HEK293 (cell line): ENCODE measurements at regions not wholly inside any gene's neighbourhood (a gene's known extent, or its start where the extent isn't known, plus 50 kb on each side); places are given as distances from the start of the nearest gene placed in this dataset.

Source experiments
- CTCF ChIA-PET: fragments of 350-600 bp; formaldehyde crosslinking; extraction: SDS; loops from one replicate; lab custom pipeline; 2021; ENCODE audit warnings: antibody characterized with exemption; lab: Yijun Ruan, JAX
- POLR2A ChIA-PET: fragments of 300-600 bp; formaldehyde crosslinking; extraction: SDS; loops from one replicate; lab custom pipeline; 2020; ENCODE audit warnings: antibody characterized with exemption, inconsistent platforms; lab: Yijun Ruan, JAX
- H3K27ac ChIP-seq: fragments of 200-500 bp; sonication (Bioruptor generic); 2 replicates; pipeline ENCODE4 v1.5.1; 2014; ENCODE audit warnings: low read depth, low read length, control low read depth, inconsistent platforms; ENCODE audit errors: extremely low read depth
- H3K36me3 ChIP-seq, 2 experiments: fragments of 200-500 bp in 1 of 2; sonication (Bioruptor generic) in 1 of 2; 1 replicate in 1 of 2; 2 replicates in 1 of 2; pipeline ENCODE4 v1.5.1; 2014 to 2017; ENCODE audit warnings: inconsistent platforms in 2 of 2, low read length in 2 of 2; ENCODE audit not compliant: control insufficient read depth in 2 of 2, insufficient read depth in 1 of 2
- H3K4me1 ChIP-seq: fragments of 200-500 bp; sonication (Bioruptor generic); 2 replicates; pipeline ENCODE4 v1.5.1; 2014; ENCODE audit warnings: mild to moderate bottlenecking, low read length, inconsistent platforms; ENCODE audit not compliant: control insufficient read depth, insufficient read depth
- H3K4me3 ChIP-seq: 2 replicates; pipeline ENCODE4 v1.5.1; 2011; ENCODE audit warnings: low read depth, mild to moderate bottlenecking, control low read depth, low read length, moderate library complexity
- H3K9me3 ChIP-seq: fragments of 200-500 bp; sonication (Bioruptor generic); 2 replicates; pipeline ENCODE4 v1.5.1; 2014; ENCODE audit warnings: low read depth, low read length, inconsistent platforms; ENCODE audit not compliant: control insufficient read depth, insufficient read depth
- HOXC10 ChIP-seq: sonication (generic); formaldehyde crosslinking; IDR thresholded peaks from 2 replicates; pipeline ENCODE4 v1.8.1; 2023; ENCODE audit warnings: mild to moderate bottlenecking, missing genetic modification reagents
- HOXD13 ChIP-seq: sonication (generic); formaldehyde crosslinking; IDR thresholded peaks from 2 replicates; pipeline ENCODE4 v1.8.0; 2022; ENCODE audit warnings: missing genetic modification reagents, borderline replicate concordance
- SP3 ChIP-seq: fragments of 450-650 bp; formaldehyde crosslinking; IDR thresholded peaks from 2 replicates; pipeline ENCODE4 v1.5.1; 2016; ENCODE audit warnings: missing biosample characterization, missing genetic modification characterization
- TCF7L2 ChIP-seq: IDR thresholded peaks from 2 replicates; pipeline ENCODE4 v1.6.1; 2011; ENCODE audit warnings: low read depth, mild to moderate bottlenecking, inconsistent platforms, low read length, moderate library complexity, borderline replicate concordance
- ZBTB21 ChIP-seq: fragments of 450-650 bp; formaldehyde crosslinking; IDR thresholded peaks from 2 replicates; pipeline ENCODE4 v1.5.1; 2017; ENCODE audit warnings: missing biosample characterization, missing genetic modification characterization
- ZFHX2 ChIP-seq: fragments of 450-650 bp; formaldehyde crosslinking; conservative IDR thresholded peaks from 2 replicates; pipeline ENCODE4 v1.5.1; 2016; ENCODE audit warnings: missing biosample characterization, missing genetic modification characterization
- ZNF10 ChIP-seq: fragments of 450-650 bp; formaldehyde crosslinking; IDR thresholded peaks from 2 replicates; pipeline ENCODE4 v1.5.1; 2017; ENCODE audit warnings: missing biosample characterization, missing genetic modification characterization
- ZNF140 ChIP-seq: fragments of 450-650 bp; formaldehyde crosslinking; IDR thresholded peaks from 2 replicates; pipeline ENCODE4 v1.5.1; 2016; ENCODE audit warnings: missing biosample characterization, missing genetic modification characterization
- ZNF280C ChIP-seq: fragments of 450-650 bp; formaldehyde crosslinking; IDR thresholded peaks from 2 replicates; pipeline ENCODE4 v1.5.1; 2016; ENCODE audit warnings: missing biosample characterization, missing genetic modification characterization
- ZNF311 ChIP-seq: fragments of 450-650 bp; formaldehyde crosslinking; IDR thresholded peaks from 2 replicates; pipeline ENCODE4 v1.5.1; 2017; ENCODE audit warnings: missing biosample characterization, missing genetic modification characterization, borderline replicate concordance
- ZNF324 ChIP-seq: fragments of 450-650 bp; formaldehyde crosslinking; IDR thresholded peaks from 2 replicates; pipeline ENCODE4 v1.5.1; 2016; ENCODE audit warnings: missing biosample characterization, missing genetic modification characterization
- ZNF335 ChIP-seq: fragments of 450-650 bp; formaldehyde crosslinking; conservative IDR thresholded peaks from 2 replicates; pipeline ENCODE4 v1.5.1; 2016; ENCODE audit warnings: missing biosample characterization, missing genetic modification characterization
- ZNF341 ChIP-seq: fragments of 450-650 bp; formaldehyde crosslinking; IDR thresholded peaks from 2 replicates; pipeline ENCODE4; 2016; ENCODE audit warnings: low read depth, missing biosample characterization, missing genetic modification characterization
- ZNF391 ChIP-seq: fragments of 450-650 bp; formaldehyde crosslinking; IDR thresholded peaks from 2 replicates; pipeline ENCODE4 v1.5.1; 2016; ENCODE audit warnings: low read depth, missing biosample characterization, missing genetic modification characterization, borderline replicate concordance
- ZNF473 ChIP-seq: fragments of 450-650 bp; formaldehyde crosslinking; IDR thresholded peaks from 2 replicates; pipeline ENCODE4 v1.5.1; 2017; ENCODE audit warnings: missing biosample characterization, missing genetic modification characterization
- ZNF510 ChIP-seq: fragments of 450-650 bp; formaldehyde crosslinking; IDR thresholded peaks from 2 replicates; pipeline ENCODE4 v1.5.1; 2018; ENCODE audit warnings: mild to moderate bottlenecking, missing genetic modification characterization, missing biosample characterization; ENCODE audit not compliant: insufficient replicate concordance
- ZNF558 ChIP-seq: fragments of 450-650 bp; formaldehyde crosslinking; IDR thresholded peaks from 2 replicates; pipeline ENCODE4 v1.5.1; 2016; ENCODE audit warnings: missing biosample characterization, missing genetic modification characterization
- ZNF600 ChIP-seq: fragments of 450-650 bp; formaldehyde crosslinking; IDR thresholded peaks from 2 replicates; pipeline ENCODE4 v1.5.1; 2016; ENCODE audit warnings: missing biosample characterization, missing genetic modification characterization
- ZNF76 ChIP-seq: fragments of 450-650 bp; formaldehyde crosslinking; IDR thresholded peaks from 2 replicates; pipeline ENCODE4; 2016; ENCODE audit warnings: low read depth, missing biosample characterization, missing genetic modification characterization, borderline replicate concordance
- ZNF792 ChIP-seq: fragments of 450-650 bp; formaldehyde crosslinking; IDR thresholded peaks from 2 replicates; pipeline ENCODE4 v1.5.1; 2016; ENCODE audit warnings: missing biosample characterization, missing genetic modification characterization
- TF ChIP-seq, protein P1 (sequence below): fragments of 450-650 bp; formaldehyde crosslinking; IDR thresholded peaks from 2 replicates; pipeline ENCODE4 v1.5.1; 2016; ENCODE audit warnings: missing biosample characterization, missing genetic modification characterization
- TF ChIP-seq, protein P2 (sequence below): fragments of 450-650 bp; formaldehyde crosslinking; optimal IDR thresholded peaks from 2 replicates; pipeline ENCODE3; 2016; ENCODE audit warnings: missing biosample characterization, mild to moderate bottlenecking, missing genetic modification characterization
- TF ChIP-seq, protein P3 (sequence below): fragments of 450-650 bp; formaldehyde crosslinking; IDR thresholded peaks from 2 replicates; pipeline ENCODE4; 2016; ENCODE audit warnings: missing biosample characterization, missing genetic modification characterization
- TF ChIP-seq, protein P4 (sequence below): fragments of 450-650 bp; formaldehyde crosslinking; IDR thresholded peaks from 2 replicates; pipeline ENCODE4 v1.5.1; 2017; ENCODE audit warnings: missing biosample characterization, mild to moderate bottlenecking, missing genetic modification characterization, moderate library complexity
- TF ChIP-seq, protein P5 (sequence below): fragments of 450-650 bp; formaldehyde crosslinking; IDR thresholded peaks from 2 replicates; pipeline ENCODE4 v1.5.1; 2016; ENCODE audit warnings: missing biosample characterization, missing genetic modification characterization

DNA sequence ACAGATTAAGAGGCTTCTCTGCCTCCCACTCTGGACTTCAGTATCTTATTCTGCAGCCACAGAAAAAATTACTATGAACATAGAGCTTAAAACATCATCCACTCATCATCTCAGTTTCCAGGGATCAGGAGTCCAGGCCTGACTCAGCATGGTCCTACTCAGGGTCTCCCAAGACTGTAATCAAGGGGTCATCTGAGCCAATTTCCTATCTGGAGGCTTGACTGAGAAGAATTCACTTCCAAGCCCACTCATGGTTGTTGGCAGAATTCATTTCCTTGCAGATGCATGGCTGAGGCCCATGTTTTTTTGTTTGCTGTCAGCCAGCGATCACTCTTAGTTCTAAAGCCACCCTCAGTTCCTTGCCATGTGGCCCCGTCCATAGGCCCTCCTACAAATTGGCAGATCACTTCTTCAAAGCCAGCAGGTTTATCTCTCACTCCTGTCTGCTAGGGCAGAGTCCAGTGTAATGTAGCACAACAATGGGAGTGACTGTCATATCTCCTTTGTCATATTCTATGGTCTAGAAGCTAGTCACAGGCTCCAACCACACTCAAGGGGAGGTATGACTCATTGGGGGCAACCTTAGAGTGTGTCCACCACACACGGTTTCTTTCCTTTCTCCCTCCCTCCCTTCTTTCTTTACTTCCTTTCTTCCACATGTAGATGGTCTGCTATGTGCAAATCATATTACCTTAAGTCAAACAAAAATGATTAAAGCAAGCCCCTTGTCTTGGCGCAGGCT lies 251.6 kb downstream of the QDPR start:
- H3K4me1 ChIP-seq, result no peaks in the 10 kb centered on the region
- TF ChIP-seq ZNF76 (tag by site-specific recombination), result no peak
- TF ChIP-seq, protein P1, sequence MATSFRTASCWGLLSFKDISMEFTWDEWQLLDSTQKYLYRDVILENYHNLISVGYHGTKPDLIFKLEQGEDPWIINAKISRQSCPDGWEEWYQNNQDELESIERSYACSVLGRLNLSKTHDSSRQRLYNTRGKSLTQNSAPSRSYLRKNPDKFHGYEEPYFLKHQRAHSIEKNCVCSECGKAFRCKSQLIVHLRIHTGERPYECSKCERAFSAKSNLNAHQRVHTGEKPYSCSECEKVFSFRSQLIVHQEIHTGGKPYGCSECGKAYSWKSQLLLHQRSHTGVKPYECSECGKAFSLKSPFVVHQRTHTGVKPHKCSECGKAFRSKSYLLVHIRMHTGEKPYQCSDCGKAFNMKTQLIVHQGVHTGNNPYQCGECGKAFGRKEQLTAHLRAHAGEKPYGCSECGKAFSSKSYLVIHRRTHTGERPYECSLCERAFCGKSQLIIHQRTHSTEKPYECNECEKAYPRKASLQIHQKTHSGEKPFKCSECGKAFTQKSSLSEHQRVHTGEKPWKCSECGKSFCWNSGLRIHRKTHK (tag by site-specific recombination), result no peak
- TF ChIP-seq ZNF311 (tag by site-specific recombination), result no peak
- TF ChIP-seq SP3 (tag by site-specific recombination), result no peak
- TF ChIP-seq, protein P2, sequence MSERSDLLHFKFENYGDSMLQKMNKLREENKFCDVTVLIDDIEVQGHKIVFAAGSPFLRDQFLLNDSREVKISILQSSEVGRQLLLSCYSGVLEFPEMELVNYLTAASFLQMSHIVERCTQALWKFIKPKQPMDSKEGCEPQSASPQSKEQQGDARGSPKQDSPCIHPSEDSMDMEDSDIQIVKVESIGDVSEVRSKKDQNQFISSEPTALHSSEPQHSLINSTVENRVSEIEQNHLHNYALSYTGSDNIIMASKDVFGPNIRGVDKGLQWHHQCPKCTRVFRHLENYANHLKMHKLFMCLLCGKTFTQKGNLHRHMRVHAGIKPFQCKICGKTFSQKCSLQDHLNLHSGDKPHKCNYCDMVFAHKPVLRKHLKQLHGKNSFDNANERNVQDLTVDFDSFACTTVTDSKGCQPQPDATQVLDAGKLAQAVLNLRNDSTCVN (tag by site-specific recombination), result no peak
- TF ChIP-seq TCF7L2, result no peak
- no peak for TF ChIP-seq ZNF558 (tag by site-specific recombination)
- TF ChIP-seq ZNF510 (tag by site-specific recombination), result no peak
- TF ChIP-seq ZNF473, result no peak
- TF ChIP-seq, protein P3, sequence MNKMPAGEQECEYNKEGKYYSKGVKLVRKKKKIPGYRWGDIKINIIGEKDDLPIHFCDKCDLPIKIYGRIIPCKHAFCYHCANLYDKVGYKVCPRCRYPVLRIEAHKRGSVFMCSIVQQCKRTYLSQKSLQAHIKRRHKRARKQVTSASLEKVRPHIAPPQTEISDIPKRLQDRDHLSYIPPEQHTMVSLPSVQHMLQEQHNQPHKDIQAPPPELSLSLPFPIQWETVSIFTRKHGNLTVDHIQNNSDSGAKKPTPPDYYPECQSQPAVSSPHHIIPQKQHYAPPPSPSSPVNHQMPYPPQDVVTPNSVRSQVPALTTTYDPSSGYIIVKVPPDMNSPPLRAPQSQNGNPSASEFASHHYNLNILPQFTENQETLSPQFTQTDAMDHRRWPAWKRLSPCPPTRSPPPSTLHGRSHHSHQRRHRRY, result no peak
- TF ChIP-seq ZNF280C (tag by site-specific recombination), result no peak
- TF ChIP-seq ZFHX2, result no peak
- TF ChIP-seq, protein P4, sequence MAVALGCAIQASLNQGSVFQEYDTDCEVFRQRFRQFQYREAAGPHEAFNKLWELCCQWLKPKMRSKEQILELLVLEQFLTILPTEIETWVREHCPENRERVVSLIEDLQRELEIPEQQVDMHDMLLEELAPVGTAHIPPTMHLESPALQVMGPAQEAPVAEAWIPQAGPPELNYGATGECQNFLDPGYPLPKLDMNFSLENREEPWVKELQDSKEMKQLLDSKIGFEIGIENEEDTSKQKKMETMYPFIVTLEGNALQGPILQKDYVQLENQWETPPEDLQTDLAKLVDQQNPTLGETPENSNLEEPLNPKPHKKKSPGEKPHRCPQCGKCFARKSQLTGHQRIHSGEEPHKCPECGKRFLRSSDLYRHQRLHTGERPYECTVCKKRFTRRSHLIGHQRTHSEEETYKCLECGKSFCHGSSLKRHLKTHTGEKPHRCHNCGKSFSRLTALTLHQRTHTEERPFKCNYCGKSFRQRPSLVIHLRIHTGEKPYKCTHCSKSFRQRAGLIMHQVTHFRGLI, result no peak
- no peak for TF ChIP-seq ZBTB21 (tag by site-specific recombination)
- no peak for TF ChIP-seq ZNF10 (tag by site-specific recombination)
- no peak for TF ChIP-seq ZNF391 (tag by site-specific recombination)
- TF ChIP-seq ZNF324 (tag by site-specific recombination), result no peak
- TF ChIP-seq, all 188 proteins: peak for 0
- H3K4me3 ChIP-seq, result no peak overlapping the region
- H3K27ac ChIP-seq, result no peak overlapping the region
- ChIA-PET CTCF (no interaction called here), POLR2A (no interaction called here)
- H3K36me3 ChIP-seq, result no peaks in the 10 kb centered on the region
- no peaks in the 10 kb centered on the region for H3K9me3 ChIP-seq

DNA sequence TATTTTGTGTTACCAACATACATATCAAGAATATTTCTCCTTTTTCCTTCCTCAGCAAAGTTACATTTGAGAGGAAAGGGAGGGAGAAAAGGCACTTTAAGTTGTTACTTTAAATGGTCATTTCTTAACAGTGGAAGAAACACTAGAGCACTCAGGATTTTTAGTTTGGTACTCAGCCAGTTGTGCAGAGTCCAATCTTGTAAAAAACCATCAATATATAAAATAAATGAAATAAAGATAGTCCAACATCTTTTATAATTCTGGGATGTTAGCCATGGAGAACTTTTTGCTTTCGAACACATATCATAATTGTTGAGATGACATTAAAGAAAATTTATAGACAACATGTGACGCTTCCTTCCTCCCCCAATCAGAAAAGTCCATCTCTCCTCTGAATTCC lies 253.8 kb downstream of the QDPR start:
- no peaks in the 10 kb centered on the region for H3K4me1 ChIP-seq
- ChIA-PET CTCF (no interaction called here), POLR2A (no interaction called here)
- no peaks in the 10 kb centered on the region for H3K36me3 ChIP-seq
- H3K27ac ChIP-seq, result no peak overlapping the region
- H3K9me3 ChIP-seq, result no peaks in the 10 kb centered on the region
- H3K4me3 ChIP-seq, result no peak overlapping the region
- TF ChIP-seq ZNF341, result no peak
- no peak for TF ChIP-seq ZNF473
- TF ChIP-seq HOXD13, result no peak
- no peak for TF ChIP-seq HOXC10 (CRISPR knock-in tag)
- no peak for TF ChIP-seq ZNF792
- TF ChIP-seq ZNF335 (tag by site-specific recombination), result no peak
- TF ChIP-seq, protein P5, sequence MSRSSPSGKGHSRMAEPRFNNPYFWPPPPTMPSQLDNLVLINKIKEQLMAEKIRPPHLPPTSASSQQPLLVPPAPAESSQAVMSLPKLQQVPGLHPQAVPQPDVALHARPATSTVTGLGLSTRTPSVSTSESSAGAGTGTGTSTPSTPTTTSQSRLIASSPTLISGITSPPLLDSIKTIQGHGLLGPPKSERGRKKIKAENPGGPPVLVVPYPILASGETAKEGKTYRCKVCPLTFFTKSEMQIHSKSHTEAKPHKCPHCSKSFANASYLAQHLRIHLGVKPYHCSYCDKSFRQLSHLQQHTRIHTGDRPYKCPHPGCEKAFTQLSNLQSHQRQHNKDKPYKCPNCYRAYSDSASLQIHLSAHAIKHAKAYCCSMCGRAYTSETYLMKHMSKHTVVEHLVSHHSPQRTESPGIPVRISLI (tag by site-specific recombination), result no peak
- TF ChIP-seq ZNF140 (tag by site-specific recombination), result no peak
- TF ChIP-seq, protein P1 (tag by site-specific recombination), result no peak
- TF ChIP-seq ZNF600 (tag by site-specific recombination), result no peak
